ENCODE measurements at regions not wholly inside any gene's neighbourhood (a gene's known extent, or its start where the extent isn't known, plus 50 kb on each side); places are given as distances from the start of the nearest gene placed in this dataset.
A peak's percentile ranks its signal among the peaks of the same experiment; 100 is the strongest.

DNA sequence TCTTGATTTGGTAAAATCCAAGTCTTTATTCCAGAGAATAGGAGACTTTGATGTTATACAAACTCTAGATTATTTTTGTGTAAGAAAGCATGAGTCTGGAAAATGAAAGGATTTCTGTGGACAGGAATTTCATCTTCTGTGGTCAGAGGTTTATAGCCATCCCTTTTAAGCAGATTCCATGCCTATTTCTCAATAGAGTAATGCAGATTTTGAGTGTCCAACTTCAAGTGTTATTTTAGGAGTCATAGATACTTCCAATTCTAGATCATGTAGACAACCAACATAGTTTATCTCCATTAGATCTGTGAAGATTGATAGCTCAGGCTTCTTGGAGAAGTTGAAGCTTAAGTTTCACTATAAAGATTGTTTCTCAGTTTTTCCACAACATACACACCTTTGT lies 379.7 kb downstream of the PSAT1 start:
- no peak for TF ChIP-seq EZH2 (IDR thresholded peaks at IDR 0.05; ENCODE audit: insufficient read depth, poor library complexity, severe bottlenecking)
- TF ChIP-seq EZH2phosphoT487 (IDR thresholded peaks at IDR 0.05; ENCODE audit: insufficient read depth, low read depth), result 0 out of 2 replicates have a peak, but pooled peaks have one; percentile 56

All from GM23248 (cell line).